HUES6 (cell line): ENCODE measurements at regions not wholly inside any gene's neighbourhood (a gene's known extent, or its start where the extent isn't known, plus 50 kb on each side); places are given as distances from the start of the nearest gene placed in this dataset.

Experiments
- H3K27ac ChIP-seq: 2 replicates; pipeline ENCODE4 v1.7.0; 2013; ENCODE audit warnings: low read depth, mild to moderate bottlenecking, low read length, inconsistent platforms
- H3K27me3 ChIP-seq: 2 replicates; pipeline ENCODE4 v1.6.1; 2013; ENCODE audit warnings: low read length; ENCODE audit not compliant: control insufficient read depth, insufficient read depth
- H3K36me3 ChIP-seq: 2 replicates; pipeline ENCODE4 v1.6.1; 2013; ENCODE audit warnings: low read length; ENCODE audit not compliant: control insufficient read depth, insufficient read depth
- H3K4me1 ChIP-seq: 2 replicates; pipeline ENCODE4 v1.6.1; 2013; ENCODE audit warnings: low read length; ENCODE audit not compliant: control insufficient read depth, insufficient read depth
- H3K4me3 ChIP-seq: 2 replicates; pipeline ENCODE4 v1.5.1; 2013; ENCODE audit warnings: low read depth, low read length
- H3K9ac ChIP-seq: one replicate; pipeline ENCODE4 v1.6.1; 2013; ENCODE audit warnings: mild to moderate bottlenecking, low read length
- H3K9me3 ChIP-seq: 2 replicates; pipeline ENCODE4 v1.6.1; 2013; ENCODE audit warnings: low read depth, low read length; ENCODE audit not compliant: control insufficient read depth, insufficient read depth

GRCh38 chr14:49493557-49493956 lies 92.6 kb downstream of the RPS29 start:
- H3K36me3 ChIP-seq, result no peaks in the 10 kb centered on the region
- no peaks in the 10 kb centered on the region for H3K27me3 ChIP-seq
- H3K27ac ChIP-seq, result no peak overlapping the region
- H3K9ac ChIP-seq, result no peak overlapping the region
- no peaks in the 10 kb centered on the region for H3K4me1 ChIP-seq
- no peak overlapping the region for H3K4me3 ChIP-seq
- no peaks in the 10 kb centered on the region for H3K9me3 ChIP-seq

GRCh38 chr14:49492151-49492550 lies 94.0 kb downstream of the RPS29 start:
- H3K27me3 ChIP-seq, result no peaks in the 10 kb centered on the region
- no peak overlapping the region for H3K9ac ChIP-seq
- H3K4me3 ChIP-seq, result no peak overlapping the region
- no peaks in the 10 kb centered on the region for H3K36me3 ChIP-seq
- no peaks in the 10 kb centered on the region for H3K9me3 ChIP-seq
- no peak overlapping the region for H3K27ac ChIP-seq
- no peaks in the 10 kb centered on the region for H3K4me1 ChIP-seq

DNA sequence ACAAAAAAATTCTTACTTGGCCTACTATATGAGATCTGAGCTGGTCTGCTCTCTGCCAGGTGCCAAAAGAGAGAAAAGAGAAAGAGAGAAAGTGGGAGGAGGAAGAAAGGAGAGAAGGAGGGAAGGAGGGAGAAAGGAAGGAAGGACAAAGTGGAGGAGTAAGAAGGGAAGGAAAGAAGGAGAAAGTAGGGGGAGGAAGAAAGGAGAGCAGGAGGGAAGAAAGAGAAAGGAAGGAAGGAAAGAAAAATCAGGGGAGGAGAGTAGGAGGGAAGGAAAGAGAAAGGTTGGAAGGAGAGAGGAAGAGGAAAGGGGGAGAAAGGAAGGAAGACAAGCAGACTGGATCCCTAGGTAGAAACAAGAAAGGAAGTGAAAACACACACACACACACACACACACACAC lies 96.8 kb downstream of the RPS29 start:
- Histone ChIP-seq H3K9ac (no peak overlapping the region), H3K4me3 (no peak overlapping the region), H3K27ac (no peak overlapping the region), H3K36me3 (no peaks in the 10 kb centered on the region), H3K27me3 (no peaks in the 10 kb centered on the region), H3K9me3 (no peaks in the 10 kb centered on the region), H3K4me1 (no peaks in the 10 kb centered on the region; the same call in 1 of the 2 replicates)

DNA sequence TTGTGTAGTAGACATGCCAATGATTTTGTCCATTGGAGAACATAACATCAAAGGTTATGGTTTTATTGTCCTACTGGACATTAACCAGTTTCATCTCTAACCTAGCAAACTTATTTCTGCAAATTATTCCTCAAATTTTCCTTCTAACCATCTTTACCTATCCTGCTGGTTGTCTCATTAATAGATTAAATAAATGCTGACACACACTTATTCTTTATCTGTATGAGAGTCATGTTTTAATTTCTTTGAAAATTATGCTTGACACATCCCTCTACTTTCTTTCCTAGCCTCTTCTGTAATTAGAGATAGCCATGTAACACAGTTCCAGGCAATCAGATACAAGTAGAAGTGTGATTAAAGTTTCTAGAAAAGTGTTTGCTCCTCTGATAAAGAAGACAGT lies 98.9 kb downstream of the RPS29 start:
- H3K36me3 ChIP-seq, result no peaks in the 10 kb centered on the region
- no peaks in the 10 kb centered on the region; the same call in 1 of the 2 replicates for H3K4me1 ChIP-seq
- no peaks in the 10 kb centered on the region for H3K9me3 ChIP-seq
- no peaks in the 10 kb centered on the region for H3K27me3 ChIP-seq
- no peak overlapping the region for H3K27ac ChIP-seq
- no peak overlapping the region for H3K4me3 ChIP-seq
- H3K9ac ChIP-seq, result no peak overlapping the region

DNA sequence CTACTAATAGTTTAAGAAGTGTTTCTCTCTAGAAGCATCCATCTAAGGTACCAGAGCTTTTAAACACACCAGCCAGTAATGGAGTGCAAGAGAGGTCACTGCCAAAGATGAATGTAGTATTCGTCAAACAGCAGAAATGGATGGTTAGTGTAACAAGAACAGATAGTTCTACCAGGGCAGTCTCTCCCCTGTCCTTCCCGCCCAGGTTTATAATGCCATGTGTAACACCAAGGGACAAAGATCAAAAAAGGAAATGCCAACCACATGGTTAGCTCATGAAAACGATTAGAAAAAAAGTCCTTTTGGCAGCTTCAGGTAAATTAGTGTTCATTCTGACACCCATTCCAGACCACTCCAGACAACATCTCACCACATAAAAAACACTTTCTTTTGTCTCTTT lies 100.9 kb downstream of the RPS29 start:
- Histone ChIP-seq H3K9ac (no peak overlapping the region), H3K4me3 (no peak overlapping the region), H3K4me1 (no peaks in the 10 kb centered on the region; the same call in 1 of the 2 replicates), H3K36me3 (no peaks in the 10 kb centered on the region), H3K27ac (no peak overlapping the region), H3K9me3 (peaks cover 7% of the 10 kb centered on the region; the same call in 1 of the 2 replicates), H3K27me3 (no peaks in the 10 kb centered on the region)

GRCh38 chr14:49484180-49484579 lies 102.0 kb downstream of the RPS29 start:
- no peak overlapping the region for H3K4me3 ChIP-seq
- H3K36me3 ChIP-seq, result no peaks in the 10 kb centered on the region
- peaks cover 7% of the 10 kb centered on the region; the same call in 1 of the 2 replicates for H3K9me3 ChIP-seq
- no peaks in the 10 kb centered on the region; the same call in 1 of the 2 replicates for H3K4me1 ChIP-seq
- H3K9ac ChIP-seq, result no peak overlapping the region
- H3K27ac ChIP-seq, result no peak overlapping the region
- H3K27me3 ChIP-seq, result no peaks in the 10 kb centered on the region

- H3K9me3 ChIP-seq, result peaks cover 7% of the 10 kb centered on the region; the same call in 1 of the 2 replicates
- H3K27me3 ChIP-seq, result no peaks in the 10 kb centered on the region
- no peaks in the 10 kb centered on the region; the same call in 1 of the 2 replicates for H3K4me1 ChIP-seq
- no peak overlapping the region for H3K9ac ChIP-seq
- H3K4me3 ChIP-seq, result no peak overlapping the region
- H3K36me3 ChIP-seq, result no peaks in the 10 kb centered on the region
- H3K27ac ChIP-seq, result no peak overlapping the region
Measured at GRCh38 chr14:49483268-49483667, 102.9 kb downstream of the RPS29 start.

GRCh38 chr14:49480979-49481498 lies 105.1 kb downstream of the RPS29 start:
- Histone ChIP-seq H3K9me3 (peaks cover 7% of the 10 kb centered on the region; the same call in 1 of the 2 replicates), H3K36me3 (no peaks in the 10 kb centered on the region), H3K27me3 (no peaks in the 10 kb centered on the region), H3K27ac (no peak overlapping the region), H3K4me3 (no peak overlapping the region), H3K9ac (no peak overlapping the region), H3K4me1 (no peaks in the 10 kb centered on the region; the same call in 1 of the 2 replicates)

DNA sequence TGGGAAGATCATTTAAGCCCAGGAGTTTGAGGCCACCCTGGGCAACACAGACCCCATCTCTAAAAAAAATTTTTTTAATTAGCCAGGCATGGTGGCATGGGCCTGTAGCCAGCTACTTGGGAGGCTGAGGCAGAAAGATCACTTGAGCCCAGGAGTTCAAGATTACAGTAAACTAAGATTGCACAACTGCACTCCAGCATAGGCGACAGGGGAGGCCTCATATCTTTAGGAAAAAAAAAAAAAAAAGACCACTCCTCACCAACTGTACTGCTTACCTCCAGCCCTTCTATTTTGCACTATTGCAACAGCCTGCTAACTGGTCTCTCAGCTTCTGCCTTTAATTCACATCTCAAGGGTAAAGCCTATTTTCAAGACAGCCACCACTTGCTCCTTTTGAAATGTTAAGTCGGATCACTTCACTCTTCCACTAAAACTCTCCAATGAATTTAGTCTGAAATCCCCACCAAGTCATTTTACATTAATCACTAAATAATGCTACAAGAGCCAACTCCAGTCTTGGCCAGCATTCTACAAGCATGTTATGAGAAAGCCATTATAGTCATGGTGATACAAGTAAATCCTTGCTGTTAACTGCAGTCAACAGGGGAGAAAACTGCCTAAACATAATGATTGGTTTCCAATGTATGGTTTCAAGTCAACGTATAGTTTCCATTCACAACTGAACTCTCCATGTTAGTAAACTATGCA lies 106.0 kb downstream of the RPS29 start:
- H3K27ac ChIP-seq, result no peak overlapping the region

GRCh38 chr14:49479432-49479831 lies 106.7 kb downstream of the RPS29 start:
- H3K9ac ChIP-seq, result no peak overlapping the region
- peaks cover 7% of the 10 kb centered on the region; the same call in 1 of the 2 replicates for H3K9me3 ChIP-seq
- no peaks in the 10 kb centered on the region for H3K36me3 ChIP-seq
- no peak overlapping the region for H3K4me3 ChIP-seq
- no peaks in the 10 kb centered on the region for H3K4me1 ChIP-seq
- no peak overlapping the region for H3K27ac ChIP-seq
- H3K27me3 ChIP-seq, result no peaks in the 10 kb centered on the region

More for the DNA sequence above, 106.0 kb downstream of the RPS29 start:
- Histone ChIP-seq H3K9ac (no peak overlapping the region), H3K4me1 (no peaks in the 10 kb centered on the region; the same call in 1 of the 2 replicates), H3K36me3 (no peaks in the 10 kb centered on the region), H3K4me3 (no peak overlapping the region), H3K27me3 (no peaks in the 10 kb centered on the region), H3K9me3 (peaks cover 7% of the 10 kb centered on the region; the same call in 1 of the 2 replicates)

GRCh38 chr14:49478784-49479183 lies 107.4 kb downstream of the RPS29 start:
- no peaks in the 10 kb centered on the region for H3K4me1 ChIP-seq
- H3K27me3 ChIP-seq, result no peaks in the 10 kb centered on the region
- H3K9me3 ChIP-seq, result peaks cover 7% of the 10 kb centered on the region; the same call in 1 of the 2 replicates
- H3K9ac ChIP-seq, result no peak overlapping the region
- H3K27ac ChIP-seq, result no peak overlapping the region
- no peak overlapping the region for H3K4me3 ChIP-seq
- H3K36me3 ChIP-seq, result no peaks in the 10 kb centered on the region
